ENCODE measurements at regions not wholly inside any gene's neighbourhood (a gene's known extent, or its start where the extent isn't known, plus 50 kb on each side); places are given as distances from the start of the nearest gene placed in this dataset.

GRCh38 chr11:95508219-95508890 is 277.4 kb upstream of the SESN3 start:
- DNase-seq = no peak

GRCh38 chr11:95507794-95508193 is 276.8 kb upstream of the SESN3 start:
- no peak for DNase-seq

- DNase-seq = no peak
These were observed 275.8 kb upstream of the SESN3 start for GRCh38 chr11:95506777-95507176.

DNA sequence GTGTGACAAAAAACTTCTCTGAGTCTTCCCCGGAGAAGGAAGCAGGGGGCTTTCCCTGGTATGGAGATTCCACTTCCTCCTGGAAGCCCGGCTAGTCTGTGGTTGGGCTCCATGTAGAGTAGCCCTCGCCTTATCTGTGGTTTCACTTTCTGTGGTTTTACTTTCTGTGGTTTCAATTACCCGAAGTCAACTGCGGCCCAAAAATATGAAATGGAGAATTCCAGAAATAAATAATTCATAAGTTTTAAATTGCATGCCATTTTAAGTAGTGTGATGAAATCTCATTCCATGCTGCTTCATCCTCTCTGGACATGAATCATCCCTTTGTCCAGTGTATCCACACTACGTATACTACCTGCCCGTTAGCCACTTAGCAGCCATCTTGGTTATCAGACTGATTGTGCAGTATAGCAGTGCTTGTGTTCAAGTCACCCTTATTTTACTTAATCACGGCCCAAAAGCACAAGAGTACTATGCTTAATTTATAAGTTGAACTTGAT is 275.0 kb upstream of the SESN3 start:
- DNase-seq = no peak

DNA sequence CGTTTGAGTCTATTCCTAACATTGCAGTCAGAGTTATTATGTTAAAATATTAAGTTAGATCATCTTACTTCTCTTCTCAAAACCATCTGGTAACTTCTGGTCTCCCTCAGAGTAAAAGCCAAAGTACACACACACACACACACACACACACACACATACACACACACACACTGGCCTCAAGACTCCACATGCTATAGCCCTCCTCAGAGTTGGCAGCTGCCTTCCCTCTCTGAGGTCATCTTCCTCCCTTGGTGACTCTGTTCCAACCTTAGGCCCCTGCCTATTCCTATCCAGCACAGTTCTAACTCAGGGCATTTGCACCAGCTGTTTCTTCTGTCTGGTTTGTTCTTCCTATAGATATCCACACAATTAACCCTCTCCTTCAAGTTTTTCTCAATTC is 272.0 kb upstream of the SESN3 start:
- DNase-seq = no peak

DNA sequence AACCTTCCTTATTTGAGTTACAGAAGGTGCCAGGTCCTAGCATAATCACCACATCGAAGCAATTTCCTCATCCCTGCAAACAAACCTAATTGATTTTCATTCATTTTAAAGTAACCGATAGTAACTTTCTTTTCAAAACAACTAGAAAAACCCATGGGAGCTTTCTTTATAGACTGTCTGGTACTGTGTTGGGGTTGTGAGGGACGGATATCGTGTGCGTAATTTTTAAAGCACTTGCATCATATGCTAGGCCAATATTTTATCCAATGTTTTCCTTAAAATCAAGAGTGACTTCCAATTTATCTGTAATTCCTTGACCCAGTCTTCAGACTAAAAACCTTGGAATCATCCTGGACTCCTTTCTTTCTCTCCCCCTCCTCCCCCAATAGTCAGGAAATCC is 271.5 kb upstream of the SESN3 start:
- DNase-seq = no peak

- no peak for DNase-seq
These were observed 270.8 kb upstream of the SESN3 start for GRCh38 chr11:95501761-95502266.

- DNase-seq = no peak
These were observed 269.5 kb upstream of the SESN3 start for GRCh38 chr11:95500466-95500865.

DNA sequence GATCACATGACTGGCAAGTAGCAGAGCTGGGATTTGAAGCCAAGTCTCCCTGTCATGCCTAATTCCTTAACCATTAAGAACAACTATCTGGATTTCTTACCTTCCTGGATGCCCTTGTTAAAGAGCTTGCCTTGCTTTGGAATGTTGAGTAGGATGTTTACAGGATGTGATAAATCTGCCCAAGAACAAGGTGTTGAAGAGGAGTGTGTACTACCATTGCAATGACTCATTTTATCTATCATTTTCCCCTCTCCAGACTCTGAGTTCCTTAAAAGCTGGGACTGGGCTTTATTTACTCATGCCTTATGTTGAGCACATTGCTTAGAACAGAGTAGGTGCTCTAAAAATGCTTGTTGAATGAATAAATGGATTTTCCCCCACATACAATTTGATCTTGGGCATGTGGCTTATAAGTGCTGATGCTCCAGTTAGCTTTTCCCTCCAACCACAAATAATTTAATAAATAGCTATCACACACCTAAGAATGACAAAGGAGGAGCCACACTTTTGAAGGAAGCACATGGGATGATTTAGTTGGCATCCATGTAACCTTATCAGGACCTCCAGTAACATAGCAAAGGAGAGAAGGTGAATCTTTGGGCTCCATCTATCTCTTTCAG is 268.6 kb upstream of the SESN3 start:
- DNase-seq = no peak

DNA sequence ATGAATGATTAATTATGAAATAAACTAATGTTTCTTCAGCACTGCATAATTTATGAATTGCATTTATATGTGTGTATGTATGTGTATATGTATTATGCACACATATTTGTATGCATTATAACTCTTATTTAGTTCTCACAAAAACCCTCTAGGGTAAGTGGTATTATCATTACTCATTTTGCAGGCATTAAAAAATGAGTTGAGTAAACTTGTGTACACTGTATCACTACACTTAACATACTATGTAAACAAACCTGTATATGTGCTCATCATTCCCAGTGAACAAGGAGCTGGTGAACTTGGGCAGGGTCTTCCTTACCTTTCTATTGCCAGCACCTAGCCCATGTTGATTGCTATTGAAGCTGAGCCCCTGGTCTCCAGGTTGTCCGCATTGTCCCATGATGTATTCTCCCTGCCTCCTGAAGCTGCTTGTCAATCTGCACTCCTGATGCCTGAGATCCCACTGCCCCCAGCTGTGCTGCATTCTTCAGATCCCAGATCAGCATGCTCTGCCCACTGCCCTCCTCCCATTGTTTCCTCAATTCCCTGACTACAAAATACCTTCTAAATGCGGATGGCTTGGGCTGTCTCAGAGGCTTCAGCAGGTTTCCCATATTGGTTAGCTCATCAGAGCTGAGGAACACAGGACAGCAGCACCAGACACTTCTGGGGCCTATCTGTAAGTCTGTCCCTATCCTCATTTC is 267.9 kb upstream of the SESN3 start:
- no peak for DNase-seq

- no peak for DNase-seq
These were observed 265.9 kb upstream of the SESN3 start for GRCh38 chr11:95496901-95497300.

DNA sequence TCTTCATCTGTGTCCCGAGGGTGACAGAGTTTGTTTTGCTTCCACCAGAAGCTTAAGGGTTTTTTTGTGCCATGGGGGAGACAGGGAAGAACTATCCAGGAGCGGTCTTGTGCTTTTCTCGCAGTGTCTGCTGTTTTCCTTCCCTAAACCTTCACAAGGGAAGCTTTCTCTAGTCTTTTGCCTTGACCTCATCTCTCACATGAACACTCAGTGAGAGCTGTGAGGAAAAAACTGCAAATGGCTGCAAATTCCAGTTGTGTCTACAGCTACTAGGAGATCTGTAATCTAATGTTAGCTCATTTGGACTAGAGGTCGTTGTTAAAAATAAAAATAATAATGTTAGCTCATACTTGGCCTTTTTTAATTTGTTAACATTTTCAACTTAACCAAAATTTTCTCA is 264.7 kb upstream of the SESN3 start:
- DNase-seq = no peak

DNA sequence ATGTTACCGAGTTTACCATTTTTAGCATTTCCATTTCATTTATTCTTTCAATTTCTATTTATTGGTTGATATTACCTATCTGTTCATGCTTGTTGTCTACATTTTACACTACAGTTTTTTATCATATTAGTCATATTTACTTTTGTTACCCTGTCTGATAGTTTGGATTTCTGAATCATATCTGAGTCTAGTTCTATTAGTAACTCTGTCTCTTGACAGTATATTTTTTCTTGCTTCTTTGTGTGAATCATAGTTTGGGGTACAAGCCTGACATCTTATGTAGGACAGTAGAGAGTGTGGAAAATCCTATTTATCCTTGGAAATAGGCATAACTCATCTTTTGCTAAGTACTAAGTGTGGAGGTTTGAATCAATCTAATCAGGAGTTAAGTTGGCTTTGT is 263.9 kb upstream of the SESN3 start:
- DNase-seq = no peak

GRCh38 chr11:95494167-95494566 is 263.2 kb upstream of the SESN3 start:
- no peak for DNase-seq

DNA sequence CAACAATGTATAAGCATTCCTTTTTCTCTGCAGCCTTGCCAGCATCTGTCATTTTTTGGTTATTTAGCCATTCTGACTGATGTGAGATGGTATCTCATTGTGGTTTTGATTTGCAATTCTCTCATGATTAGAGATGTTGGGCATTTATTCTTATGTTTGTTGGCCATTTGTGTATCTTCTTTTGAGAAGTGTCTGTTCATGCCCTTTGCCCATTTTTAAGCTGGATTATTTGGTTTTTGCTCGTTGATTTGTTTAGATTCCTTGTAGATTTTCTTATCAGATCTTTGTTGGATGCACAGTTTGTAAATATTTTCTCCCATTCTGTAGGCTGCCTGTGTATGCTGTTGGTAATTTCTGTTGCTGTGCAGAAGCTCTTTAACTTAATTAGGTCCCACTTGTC is 259.6 kb upstream of the SESN3 start:
- no peak for DNase-seq

DNA sequence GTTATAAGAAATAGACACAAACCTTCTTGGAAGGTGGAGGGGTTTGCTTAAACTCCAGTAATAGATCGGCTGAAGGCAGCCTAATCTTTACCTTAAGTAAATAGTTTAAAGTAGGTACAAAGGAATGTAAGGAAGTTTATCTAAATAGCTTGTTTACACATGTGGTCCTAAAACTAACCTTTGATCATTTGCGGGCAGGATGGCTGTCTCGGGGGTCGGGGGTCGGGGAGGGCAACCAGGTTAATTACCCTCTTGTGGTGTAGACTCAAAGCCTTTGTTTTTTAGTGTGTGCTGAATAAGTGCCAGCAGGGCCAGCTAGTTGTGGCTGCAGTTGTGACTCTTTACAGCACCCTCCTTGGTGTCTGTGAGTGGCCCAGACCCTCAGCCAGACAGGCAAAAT is 256.9 kb upstream of the SESN3 start:
- no peak for DNase-seq

- DNase-seq = no peak
These were observed 256.4 kb upstream of the SESN3 start for GRCh38 chr11:95487391-95487790.

DNA sequence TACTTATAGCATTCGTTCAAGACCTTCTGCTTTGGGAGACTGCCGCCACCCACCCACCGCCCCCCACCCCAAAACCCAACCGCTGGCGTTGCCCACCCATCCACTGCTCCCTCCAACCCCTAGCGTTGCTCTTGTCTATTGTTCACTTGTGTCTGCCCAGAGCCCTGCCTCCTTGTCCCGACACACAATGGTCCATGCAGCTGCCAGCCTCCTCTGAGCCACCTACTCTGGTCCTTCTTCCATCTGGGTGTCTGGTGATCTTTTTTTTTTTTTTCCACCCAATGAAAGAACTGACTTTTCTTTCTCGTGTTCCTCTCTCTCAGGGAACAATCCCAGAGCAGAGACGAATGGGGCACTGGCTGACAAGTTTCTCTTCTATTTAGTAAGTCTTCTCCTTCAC is 256.0 kb upstream of the SESN3 start:
- no peak for DNase-seq

DNA sequence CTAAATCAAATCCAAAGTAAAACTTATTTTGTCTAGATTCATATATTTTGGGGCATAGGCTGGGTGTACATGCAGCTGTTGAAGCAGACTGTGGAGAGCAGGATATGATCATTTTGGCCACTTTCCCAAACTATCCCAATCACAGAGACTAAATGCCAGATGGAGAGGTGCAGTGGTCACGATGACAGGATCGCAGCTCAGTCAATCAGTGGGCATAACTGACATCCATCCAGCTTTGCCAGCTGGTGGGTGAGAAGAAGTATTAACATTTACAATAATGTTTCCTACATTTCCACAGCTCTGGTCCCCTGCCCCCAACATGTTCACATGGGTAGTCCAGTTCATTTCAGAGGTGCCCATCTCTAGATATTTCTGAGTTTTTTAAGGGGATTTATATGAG is 255.5 kb upstream of the SESN3 start:
- no peak for DNase-seq

GRCh38 chr11:95485115-95485900 is 254.3 kb upstream of the SESN3 start:
- no peak for DNase-seq

DNA sequence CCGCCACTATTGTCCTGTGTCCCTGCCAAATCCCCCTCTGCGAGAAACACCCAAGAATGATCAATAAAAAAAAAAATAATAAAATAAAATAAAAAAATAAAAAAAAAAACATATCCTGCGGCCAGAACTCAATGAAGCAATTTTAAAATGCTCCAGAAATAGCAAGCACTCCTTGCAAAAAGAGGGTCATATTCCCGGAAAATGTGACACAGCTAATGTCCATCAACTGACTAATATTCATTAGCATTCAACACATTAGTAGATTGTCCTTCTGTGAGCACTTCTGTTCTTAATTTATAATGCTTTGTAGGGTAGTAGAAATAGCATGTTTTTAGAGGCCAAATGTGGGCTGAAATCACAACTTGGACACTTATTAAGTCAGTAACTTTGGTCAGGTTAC is 252.3 kb upstream of the SESN3 start:
- DNase-seq = no peak

DNA sequence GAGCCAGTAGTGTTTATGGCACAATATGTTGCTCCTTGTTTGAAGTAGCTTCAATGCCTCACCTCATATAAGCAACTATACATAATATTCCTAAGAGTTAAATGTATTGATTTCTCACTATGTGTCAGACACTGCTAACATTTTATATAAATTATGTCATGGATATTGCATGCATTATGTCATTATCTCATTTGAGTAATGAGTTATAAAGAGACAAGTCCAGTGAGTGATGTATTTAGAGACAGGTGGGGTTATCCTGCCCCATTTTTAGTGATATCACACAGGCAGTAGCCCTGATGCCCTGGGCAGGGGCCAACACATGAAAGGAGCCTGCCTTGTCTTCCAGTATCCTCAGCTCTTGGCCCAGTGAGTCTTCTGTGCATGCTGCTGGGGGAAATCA is 247.0 kb upstream of the SESN3 start:
- no peak for DNase-seq

GRCh38 chr11:95469258-95469657 is 238.3 kb upstream of the SESN3 start:
- DNase-seq = no peak
